Astrocyte (in vitro differentiated cells and primary cell): ENCODE measurements at regions not wholly inside any gene's neighbourhood (a gene's known extent, or its start where the extent isn't known, plus 50 kb on each side); places are given as distances from the start of the nearest gene placed in this dataset.

Experiments
- CTCF ChIP-seq: IDR thresholded peaks from 2 replicates; pipeline ENCODE4 v1.5.1; 2011; ENCODE audit warnings: low read depth, mild to moderate bottlenecking, inconsistent platforms, low read length, moderate library complexity; ENCODE audit not compliant: insufficient read depth
- EZH2 ChIP-seq: IDR thresholded peaks from 2 replicates; pipeline ENCODE4 v1.6.1; 2012; ENCODE audit warnings: mild to moderate bottlenecking, low read length, inconsistent platforms; ENCODE audit not compliant: insufficient read depth

DNA sequence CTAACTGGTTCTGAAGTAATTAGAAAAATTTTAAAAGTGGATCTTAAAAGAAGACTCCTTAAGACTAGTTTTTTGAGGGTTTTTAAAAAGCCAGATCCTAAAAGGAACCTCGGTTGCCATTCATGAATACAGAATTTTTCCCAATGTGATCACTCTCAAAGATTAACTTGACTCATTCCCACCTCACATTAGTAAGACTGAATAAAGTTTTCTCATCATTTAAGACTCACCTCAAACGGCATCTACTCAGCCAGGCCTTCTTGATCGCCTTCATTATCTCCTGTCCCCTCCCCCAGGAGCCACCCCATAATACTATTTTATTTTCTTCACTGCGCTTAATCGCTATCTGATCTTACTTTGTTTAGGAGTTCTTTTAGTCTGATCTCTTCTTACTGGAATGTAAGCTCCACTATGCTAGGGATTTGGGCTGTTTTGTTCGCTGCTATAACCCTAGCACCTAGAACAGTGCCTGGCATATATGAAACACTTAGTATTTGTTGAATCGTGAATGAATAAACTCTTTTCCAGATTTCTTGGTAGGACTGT lies 55.9 kb upstream of the PCGF5 start:
- TF ChIP-seq CTCF (no peak), EZH2 (no peak)
